CD4-positive, alpha-beta T cell treated with Interleukin-17A for 1 hour (primary cell): ENCODE measurements at regions not wholly inside any gene's neighbourhood (a gene's known extent, or its start where the extent isn't known, plus 50 kb on each side); places are given as distances from the start of the nearest gene placed in this dataset.

ENCODE experiments used
- DNase-seq: peaks from one replicate; pipeline ENCODE4 v3.0.0-alpha.2; 2020

- DNase-seq = no peak
Measured at GRCh38 chr6:132868057-132868456, 53.7 kb downstream of the RPS12 start.

GRCh38 chr6:132872923-132873322 lies 58.6 kb downstream of the RPS12 start:
- DNase-seq = no peak

GRCh38 chr6:132877003-132877402 lies 62.6 kb downstream of the RPS12 start:
- DNase-seq = no peak

GRCh38 chr6:132887204-132887603 lies 72.8 kb downstream of the RPS12 start:
- DNase-seq = no peak

GRCh38 chr6:132888701-132889100 lies 74.3 kb downstream of the RPS12 start:
- DNase-seq = no peak

GRCh38 chr6:132892929-132893771 lies 78.8 kb downstream of the RPS12 start:
- DNase-seq = no peak

- DNase-seq = no peak
Measured at GRCh38 chr6:132893772-132894490, 79.6 kb downstream of the RPS12 start.

GRCh38 chr6:132898376-132898775 lies 84.0 kb downstream of the RPS12 start:
- DNase-seq = no peak

GRCh38 chr6:132900849-132901248 lies 86.5 kb downstream of the RPS12 start:
- no peak for DNase-seq

GRCh38 chr6:132902901-132903300 lies 88.5 kb downstream of the RPS12 start:
- DNase-seq = no peak

- DNase-seq = no peak
Measured at GRCh38 chr6:132907231-132907630, 92.9 kb downstream of the RPS12 start.

GRCh38 chr6:132907914-132908313 lies 93.5 kb downstream of the RPS12 start:
- no peak for DNase-seq

- no peak for DNase-seq
Measured at GRCh38 chr6:132909742-132910141, 95.4 kb downstream of the RPS12 start.

- no peak for DNase-seq
Measured at GRCh38 chr6:132910759-132911158, 96.4 kb downstream of the RPS12 start.

GRCh38 chr6:132919045-132919860 lies 104.9 kb downstream of the RPS12 start:
- DNase-seq = no peak

GRCh38 chr6:132927713-132928112 lies 113.3 kb downstream of the RPS12 start:
- no peak for DNase-seq

- DNase-seq = no peak
Measured at GRCh38 chr6:132929141-132929540, 114.8 kb downstream of the RPS12 start.

- no peak for DNase-seq
Measured at GRCh38 chr6:132931313-132931712, 116.9 kb downstream of the RPS12 start.

- no peak for DNase-seq
Measured at GRCh38 chr6:132931936-132932514, 117.7 kb downstream of the RPS12 start.

GRCh38 chr6:132932588-132932987 lies 118.2 kb downstream of the RPS12 start:
- DNase-seq = no peak

GRCh38 chr6:132933090-132933489 lies 118.7 kb downstream of the RPS12 start:
- DNase-seq = no peak

- no peak for DNase-seq
Measured at GRCh38 chr6:132934496-132934895, 120.1 kb downstream of the RPS12 start.

- no peak for DNase-seq
Measured at GRCh38 chr6:132936646-132937045, 122.3 kb downstream of the RPS12 start.
